GM21825 (cell line): ENCODE measurements at regions not wholly inside any gene's neighbourhood (a gene's known extent, or its start where the extent isn't known, plus 50 kb on each side); places are given as distances from the start of the nearest gene placed in this dataset.
"Not testable (repeated sequence)": the region's sequence is repeated elsewhere in the genome, so short reads cannot be mapped to it uniquely, and the experiment has no call there.

Source experiments
- ATAC-seq: cut with Tn5 transposase; IDR thresholded peaks from one replicate; pipeline ENCODE4 v1.9.1; 2021; ENCODE audit warnings: mild to moderate bottlenecking, moderate library complexity; ENCODE audit not compliant: unreplicated experiment

DNA sequence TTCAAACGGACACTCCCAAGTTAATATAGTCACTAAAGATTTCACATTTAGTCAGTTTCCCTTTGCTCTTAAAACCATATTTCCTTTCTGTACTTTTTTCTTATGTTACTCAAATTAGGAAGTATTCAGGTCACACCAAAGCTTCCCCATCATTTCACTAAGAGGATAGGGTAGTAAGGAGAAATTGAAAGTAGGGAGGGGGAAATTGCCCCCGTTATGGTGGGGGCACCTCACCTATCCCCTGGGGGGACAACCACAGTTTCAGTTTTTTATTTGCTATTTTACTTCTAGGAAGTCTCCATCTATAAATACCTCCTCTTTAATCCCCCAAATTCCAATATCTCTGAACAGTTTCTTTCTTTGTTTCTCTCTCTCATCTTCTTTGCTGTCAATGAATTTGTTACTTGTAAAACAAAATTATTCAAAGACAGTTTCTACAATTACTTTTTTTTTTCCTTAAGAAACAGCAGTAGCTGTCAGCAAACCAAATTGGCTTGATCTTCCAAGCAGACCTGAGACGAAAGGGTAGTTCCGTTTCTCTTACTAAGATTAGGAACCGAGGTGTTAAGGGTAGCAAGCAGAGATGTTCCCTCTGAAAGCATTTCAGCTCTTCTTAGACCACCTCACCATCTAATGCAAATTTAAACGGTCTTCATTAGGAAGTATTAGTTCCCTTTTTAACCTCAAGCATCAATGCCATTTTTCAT is 160.2 kb upstream of the KLF3 start:
- peak; percentile 91 for ATAC-seq

DNA sequence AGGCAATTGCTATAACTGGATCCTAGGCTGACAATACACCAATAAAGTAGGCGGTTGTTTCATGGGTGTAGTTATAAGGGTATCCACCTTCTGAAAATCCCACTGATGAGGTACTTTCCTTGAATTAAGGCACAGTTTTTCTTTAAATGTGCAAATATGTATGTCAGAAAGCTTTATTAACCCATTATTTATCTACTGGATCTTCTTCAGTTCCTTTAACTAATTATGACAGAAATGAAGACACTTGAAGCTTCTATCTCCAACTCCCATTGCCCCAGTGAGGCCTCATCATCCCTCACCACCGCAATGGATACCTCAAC is 159.6 kb upstream of the KLF3 start:
- ATAC-seq, result no peak

DNA sequence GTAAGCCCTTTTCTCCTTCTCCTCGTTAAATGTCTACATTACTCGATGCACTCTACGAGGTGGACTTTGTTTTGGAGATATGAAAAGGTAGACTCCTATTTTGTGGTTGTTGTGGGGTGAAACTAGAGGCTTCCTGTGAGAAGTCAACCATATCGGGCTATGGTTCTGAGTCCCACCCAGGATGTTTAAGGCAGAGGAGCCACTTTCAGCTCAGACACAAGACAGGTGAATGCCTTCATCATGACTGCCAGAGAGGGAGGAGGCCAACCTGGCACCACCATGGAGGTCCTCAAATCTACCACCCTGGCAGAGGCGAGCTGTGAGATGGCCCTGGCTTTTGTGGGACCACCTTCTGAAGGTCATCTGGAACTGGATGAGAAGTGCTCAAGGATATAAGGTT is 154.4 kb upstream of the KLF3 start:
- peak; percentile 59 for ATAC-seq

DNA sequence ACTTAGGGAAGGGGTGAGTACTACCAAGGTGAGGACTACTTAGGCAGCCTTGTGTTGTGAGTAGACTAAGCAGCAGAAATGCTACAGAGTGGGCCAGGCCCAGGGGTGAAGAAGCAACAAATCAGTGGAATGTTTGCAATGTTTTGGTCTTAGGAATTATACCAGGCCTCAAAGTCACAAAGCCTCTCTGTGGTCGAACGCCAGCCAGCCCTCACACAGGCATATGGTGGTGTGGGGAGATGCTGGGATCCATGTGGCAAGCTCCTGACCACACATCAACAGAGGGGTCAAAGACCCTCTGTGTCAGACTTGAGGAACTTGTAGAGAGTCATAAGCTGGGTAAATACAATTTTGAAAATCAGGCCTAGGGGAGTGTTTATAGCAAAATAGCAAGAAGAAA is 153.8 kb upstream of the KLF3 start:
- no peak for ATAC-seq

DNA sequence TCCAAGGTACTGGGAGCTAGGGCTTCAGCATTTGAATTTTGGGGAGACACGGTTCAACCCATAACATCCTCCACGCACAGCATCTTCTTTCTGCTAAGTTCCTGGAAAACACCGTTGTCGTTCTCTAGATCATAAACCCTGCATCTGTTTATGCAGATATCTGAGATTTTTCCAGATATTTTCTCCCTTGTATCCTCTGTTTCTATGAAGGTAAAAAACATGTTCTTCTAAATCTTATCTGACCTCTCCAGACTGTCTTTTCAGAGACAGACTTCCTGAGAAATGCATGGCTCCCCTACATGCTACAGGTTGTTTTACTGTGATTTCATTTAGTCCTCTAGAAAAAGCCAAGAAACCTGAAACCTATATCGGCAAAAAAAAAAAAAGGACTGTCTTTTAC is 152.3 kb upstream of the KLF3 start:
- ATAC-seq, result no peak

DNA sequence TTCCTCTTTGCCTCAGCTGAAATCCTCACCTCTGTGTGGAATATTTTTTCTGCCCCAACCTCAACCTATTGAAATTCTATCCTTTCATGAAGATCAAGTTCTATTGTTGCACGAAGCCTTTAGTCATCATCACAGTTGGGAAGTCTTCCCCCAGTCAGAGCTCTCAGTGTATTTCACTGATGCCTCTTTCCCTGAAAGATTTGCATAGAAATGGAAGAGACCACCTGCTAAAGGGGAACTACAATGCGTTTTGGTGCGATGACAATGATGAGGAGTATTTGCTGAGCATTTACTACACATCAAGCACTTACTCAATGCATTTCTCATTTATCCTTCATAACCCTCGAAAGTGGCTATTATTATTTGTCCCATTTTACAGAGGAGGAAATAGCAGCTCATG is 151.2 kb upstream of the KLF3 start:
- ATAC-seq, result no peak

DNA sequence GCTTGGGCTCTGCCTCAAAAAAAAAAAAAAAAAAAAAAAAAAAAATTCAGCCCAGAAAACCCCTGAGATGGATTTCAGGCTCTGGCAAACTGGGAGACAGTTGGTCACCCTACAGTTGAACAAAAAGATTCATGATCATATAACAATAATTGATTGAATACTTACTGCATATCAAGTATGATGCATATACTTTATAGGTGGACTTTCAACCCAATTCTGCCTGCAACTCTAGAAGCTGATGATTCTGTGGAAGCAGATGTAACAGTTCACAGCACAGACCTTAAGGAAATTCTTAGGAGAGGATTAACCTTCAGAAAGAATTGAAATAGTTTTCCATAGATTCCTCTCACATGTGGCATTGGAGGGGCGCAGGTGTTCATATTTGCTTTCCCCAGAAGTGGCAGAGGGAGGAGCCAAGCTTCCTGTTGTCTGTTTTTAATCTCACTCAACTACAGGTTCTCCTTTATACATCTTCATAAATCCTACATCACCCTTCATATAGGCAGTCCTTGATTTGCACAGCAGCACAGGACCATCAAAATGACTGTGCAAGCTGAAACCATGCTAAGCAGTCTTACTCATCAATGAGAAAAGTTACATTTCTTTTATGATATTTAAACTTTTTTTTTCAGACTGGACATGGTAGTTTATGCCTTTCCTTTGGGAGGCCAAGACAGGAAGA is 149.4 kb upstream of the KLF3 start:
- no peak for ATAC-seq

DNA sequence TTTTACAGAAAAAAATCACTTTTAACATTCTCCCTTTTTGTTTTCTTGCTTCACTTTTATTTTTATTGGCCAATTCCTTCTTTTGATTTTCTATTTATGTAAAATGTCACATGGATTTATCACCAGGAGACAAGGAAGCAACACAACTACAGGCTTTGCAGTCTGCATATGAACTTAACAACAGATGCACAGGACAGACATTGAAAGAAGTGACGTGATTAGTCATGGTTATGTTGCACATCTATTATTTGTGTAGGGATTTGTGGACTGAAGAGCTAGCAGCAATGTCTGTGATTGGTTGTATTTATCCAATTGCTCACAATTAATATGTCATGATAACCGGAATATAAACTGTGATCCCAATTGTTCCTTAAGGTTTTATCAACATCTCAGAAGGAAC is 147.8 kb upstream of the KLF3 start:
- ATAC-seq, result no peak

DNA sequence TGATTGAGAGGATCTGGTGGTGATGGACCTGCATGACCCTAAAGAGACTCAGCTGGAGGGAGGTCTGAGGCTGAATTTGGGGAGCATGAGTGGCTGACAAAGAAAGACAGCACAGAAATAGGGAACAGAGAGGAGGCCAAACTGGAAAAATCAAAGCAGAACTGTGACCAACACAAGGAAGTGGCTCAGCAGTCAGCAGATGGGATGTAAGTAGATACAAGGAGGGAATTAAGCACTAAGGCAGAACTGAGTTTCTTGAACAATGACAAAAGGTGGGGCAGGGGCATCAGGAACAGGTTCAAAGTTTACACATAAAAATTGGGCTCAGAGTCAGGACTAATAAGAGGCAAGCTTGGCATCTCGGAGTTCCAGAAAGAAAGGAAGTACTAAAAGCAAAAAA is 144.3 kb upstream of the KLF3 start:
- ATAC-seq, result no peak

DNA sequence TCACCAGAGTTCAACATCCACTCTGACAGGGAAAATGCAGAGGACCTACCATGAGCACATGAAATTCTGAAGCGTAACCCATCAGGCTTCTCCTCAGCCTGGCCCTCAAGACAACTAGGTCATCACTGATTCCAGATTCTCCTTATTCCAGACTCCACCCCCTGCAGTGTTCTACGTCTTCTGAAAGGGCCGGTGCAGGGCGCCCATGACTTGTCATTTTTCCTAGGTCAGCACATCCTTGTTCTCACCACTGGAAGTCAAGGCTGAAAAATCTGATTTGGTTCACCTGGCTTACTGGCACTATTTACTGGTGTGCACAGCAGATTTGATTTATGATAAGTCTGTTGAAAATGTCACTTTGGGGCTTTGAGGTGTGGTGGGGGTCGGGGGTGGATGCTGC is 140.9 kb upstream of the KLF3 start:
- no peak for ATAC-seq

DNA sequence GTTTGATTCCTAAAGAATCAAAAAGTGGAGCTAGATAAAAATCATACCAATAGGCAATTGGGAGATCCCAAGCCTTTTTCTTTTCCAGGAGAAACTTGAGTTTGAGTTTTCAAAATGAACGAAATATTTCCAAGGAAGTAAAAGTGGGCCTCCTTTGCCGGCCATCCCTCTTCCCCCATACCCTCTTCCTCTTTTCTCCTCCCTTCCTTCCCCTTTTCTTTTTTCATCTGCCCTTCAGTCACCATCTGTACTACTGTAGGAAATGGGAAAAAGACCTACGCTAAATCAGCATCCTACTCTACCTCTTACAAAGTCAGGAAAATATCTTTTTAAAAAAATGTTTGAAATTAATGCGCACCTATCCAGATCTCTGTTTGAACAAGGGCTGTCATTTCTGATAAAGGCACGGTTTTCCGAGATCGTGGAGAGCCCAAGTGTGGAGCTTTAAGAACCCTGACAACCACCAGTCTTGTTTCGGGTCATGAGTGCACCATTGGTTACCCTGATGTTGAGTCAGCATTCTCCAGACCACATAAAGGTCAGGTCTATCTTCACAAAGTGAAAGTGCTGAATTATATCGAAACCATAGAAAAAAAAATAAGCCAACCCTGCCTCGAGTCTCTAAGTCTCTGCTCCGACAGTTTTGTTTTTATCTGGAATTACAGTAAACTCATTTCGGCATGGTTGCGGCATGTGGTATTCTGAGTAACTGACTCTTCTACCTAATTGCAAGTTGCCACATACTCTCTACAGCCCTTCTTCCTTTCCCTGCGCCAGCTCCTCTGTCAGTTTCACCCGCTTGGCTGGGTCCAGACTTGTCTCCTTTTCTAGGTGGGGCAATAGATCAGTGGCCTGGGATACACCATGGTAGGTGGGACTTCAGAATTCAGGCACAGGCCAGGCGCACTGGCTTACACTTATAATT is 140.2 kb upstream of the KLF3 start:
- ATAC-seq, result peak; percentile 95

DNA sequence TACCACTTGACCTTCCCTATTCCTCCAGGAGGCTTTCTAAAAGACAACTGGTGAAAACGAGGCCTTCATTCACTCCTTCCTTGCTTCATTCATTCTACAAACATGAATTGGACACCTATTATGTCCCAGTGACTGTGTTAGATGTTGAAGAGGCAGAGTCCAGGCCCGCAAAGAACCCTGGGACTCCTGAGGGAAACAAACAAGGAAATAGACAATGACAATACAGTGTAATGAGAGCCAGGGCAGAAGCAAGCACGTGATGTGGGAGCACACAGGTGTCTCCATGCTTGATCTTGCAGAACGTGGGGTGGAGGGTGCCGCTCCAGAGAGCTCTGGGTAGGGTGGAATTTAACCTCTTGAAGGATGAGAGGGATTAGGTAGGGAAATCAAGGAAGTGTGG is 137.6 kb upstream of the KLF3 start:
- ATAC-seq, result no peak

DNA sequence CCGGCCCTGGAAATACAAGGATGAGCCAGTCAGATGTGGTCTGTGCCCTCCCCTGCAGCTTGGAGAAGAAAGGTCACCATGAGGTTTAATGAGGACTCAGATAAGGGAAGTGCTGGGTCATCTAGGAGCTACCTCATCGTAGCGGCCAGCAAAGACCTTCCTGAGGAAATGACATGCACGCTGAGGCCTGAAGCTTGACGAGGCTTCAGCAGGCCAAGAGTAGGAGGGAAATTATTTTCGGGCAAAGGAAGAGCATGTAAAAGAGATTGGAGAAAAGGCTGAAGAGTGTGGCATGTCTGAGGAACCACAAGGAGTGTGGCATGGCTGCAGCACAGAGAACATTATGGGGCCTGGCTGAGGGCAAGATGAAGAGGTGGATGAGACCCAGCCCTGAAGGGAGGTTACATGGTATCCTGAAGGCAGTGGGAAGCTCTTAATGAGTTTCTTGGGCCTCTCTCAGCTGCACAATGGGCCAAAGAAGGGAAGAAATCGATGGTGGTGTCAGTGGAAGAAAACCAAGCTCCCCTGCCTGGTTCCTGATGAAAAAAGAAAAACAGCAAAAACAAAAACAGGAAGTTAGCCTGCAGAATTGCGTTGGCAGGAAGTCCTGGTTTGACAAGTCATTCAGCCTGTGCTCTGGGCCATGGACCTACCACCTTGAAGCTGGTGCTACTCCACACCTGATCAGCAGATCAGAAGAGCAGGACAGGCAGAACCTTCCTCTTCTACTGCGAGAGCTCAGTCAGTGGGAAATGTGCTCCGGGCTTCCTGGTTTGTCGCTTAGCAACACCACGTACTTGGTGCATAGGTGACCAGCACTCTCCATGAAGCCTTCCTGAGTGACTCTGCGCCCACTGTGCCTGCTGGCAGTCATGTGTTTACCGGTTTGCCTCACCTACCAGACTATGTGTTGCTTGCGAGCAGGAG is 134.5 kb upstream of the KLF3 start:
- ATAC-seq, result peak; percentile 83

DNA sequence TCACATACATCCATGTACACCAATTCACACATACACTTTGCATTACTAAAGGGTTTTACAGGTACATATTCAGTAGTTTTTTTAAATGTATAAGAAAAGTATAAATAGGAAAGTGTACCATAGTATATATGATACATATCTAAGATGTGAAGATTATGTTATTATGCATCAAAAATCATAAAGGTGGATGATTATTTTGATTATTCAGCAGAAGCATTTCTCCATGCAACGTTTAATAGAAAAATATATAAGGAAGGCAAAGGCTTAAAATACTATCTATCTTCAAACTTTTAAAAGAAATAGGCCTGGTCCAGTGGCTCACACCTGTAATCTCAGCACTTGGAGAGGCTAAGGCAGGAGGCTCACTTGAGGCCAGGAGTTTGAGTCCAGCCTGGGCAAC is 133.5 kb upstream of the KLF3 start:
- no peak for ATAC-seq

DNA sequence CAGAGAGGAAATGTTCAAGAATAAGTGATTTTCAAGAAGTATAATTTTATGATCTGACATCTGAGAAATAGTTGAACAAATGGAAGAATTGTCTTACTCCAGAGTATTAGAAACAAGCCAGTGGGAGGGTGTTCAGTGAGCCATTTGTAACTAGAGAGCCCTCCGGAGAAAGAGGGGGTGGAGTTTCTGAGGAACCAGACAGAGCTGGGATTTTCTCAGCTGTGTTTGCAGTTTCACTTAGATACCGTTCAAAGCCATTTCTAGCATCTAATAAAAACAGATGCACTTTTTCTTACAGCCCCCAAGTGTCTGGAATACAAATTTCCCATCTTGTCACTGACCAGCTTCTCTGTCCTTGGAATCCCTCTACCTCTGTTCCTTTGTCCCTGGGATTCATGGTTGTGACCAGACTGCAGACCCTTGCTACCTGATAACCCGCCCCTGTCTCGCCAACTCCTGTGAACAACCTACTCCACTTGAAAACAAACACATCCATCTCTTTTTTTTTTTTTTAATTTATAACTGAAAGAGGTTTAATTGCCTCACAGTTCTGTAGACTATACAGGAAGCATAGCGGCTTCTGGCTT is 132.8 kb upstream of the KLF3 start:
- no peak for ATAC-seq

DNA sequence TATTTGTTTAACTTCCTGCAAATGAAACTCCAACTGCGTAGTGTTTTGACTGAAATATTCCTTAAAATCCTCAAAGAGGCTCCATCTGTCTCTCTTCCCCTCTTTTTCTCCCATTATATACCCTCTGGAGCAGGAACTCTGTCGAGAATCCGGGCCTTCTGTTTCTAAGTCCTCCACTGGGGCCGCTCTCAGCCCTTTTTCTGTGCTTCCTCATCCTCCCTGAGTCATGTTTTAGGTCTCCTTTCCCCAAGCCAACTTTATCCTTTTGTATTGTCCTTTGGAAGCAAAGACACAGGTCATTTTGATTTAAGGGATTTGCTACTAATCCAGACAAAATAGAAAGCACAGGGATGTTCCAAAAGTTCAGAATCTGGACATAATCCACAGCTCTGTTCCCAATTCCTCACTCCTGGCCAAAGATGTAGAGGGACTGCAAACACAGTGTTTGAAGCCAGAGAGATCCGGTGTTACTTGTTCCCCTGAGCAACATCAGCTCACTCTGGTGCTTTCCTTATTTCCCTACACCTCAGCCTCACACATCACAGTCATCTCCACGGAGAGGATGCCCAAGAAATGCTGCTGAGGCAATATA is 131.0 kb upstream of the KLF3 start:
- ATAC-seq, result no peak

DNA sequence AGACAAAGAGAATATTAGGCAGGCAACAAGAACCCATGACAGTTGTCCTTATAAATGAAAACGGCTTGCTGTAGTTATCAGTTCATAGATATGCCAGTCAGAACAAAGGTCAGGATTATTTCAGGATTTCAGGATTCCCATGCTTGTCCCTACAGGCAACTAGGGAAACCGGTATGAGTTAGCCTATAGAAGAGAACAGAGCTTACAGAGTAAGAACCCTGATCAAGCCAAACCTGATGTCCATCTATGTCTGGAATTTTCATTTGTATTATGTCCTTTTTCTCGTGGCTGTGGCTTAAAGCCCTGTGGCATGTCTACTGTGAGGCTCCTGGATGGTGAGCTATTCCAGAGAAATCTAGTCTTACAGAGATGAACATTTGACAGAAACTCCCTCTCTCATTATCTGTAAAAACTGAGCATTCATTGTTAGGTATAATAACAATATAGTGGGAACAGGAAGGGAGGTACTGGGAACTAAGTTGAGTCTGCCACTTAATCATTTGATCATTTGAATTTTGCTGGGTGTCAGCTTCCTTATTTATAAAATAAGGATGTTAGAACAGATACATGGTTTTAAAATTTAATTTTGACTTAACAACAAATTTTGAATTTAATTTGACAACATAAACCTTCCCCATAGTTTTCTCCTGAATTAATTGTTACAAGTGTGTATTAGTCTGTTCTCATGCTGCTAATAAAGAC is 129.5 kb upstream of the KLF3 start:
- no peak for ATAC-seq

DNA sequence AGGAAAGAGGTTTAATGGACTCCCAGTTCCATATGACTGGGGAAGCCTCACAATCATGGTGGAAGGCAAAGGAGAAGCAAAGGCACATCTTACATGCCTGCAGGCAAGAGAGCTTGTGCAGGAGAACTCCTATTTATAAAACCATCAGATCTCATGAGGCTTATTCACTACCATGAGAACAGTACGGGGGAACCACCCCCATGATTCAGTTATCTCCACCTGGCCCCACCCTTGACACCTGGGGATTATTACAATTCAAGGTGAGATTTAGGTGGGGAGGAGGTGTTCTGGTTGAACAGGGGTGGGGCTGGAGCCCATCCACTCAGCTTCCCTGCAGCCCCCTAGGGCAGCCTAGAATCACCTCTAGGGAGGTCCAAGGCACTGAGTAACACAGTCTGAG is 128.9 kb upstream of the KLF3 start:
- not testable (repeated sequence) for ATAC-seq

DNA sequence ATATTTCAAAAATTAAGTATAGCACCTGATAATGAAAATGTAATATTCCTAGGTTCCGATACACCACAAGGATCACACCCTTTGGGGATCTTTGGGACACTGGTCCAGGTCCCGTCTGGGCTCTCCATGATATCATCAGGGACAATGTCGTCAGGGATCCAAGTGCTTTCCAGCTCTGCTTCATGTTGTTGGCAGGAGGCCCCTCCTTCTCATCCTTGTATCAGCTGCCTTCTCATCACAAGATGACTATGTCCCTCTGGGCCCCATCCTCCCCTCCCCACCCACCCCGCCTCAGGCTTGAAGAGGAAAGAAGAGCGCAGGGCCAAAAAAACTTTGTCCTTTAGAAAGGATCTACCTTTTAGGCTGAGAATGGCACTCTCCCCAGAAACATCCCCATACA is 128.3 kb upstream of the KLF3 start:
- ATAC-seq, result no peak

DNA sequence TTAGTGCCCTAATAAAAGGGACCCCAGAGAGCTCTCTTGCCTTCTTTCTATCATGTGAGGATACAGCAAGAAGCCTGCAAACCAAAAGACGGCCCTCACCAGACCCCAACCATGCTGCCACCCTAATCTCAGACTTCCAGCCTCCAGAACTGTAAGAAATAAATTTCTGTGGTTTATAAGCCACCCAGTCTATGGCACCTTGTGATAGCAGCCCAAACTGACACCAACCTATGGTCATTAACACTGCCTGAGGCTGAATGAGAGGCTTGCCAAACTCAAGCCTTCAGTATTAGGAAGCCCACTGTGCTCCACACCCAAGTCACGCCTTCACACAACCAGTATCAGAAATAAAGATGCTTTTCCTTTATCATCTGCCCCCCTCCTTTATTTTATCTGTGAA is 127.3 kb upstream of the KLF3 start:
- ATAC-seq, result no peak
